GM18909 (cell line): ENCODE measurements at regions not wholly inside any gene's neighbourhood (a gene's known extent, or its start where the extent isn't known, plus 50 kb on each side); places are given as distances from the start of the nearest gene placed in this dataset.
A peak's percentile ranks its signal among the peaks of the same experiment; 100 is the strongest.

Experiments
- ATAC-seq: cut with Tn5 transposase; IDR thresholded peaks from one replicate; pipeline ENCODE4 v1.9.1; 2021; ENCODE audit warnings: mild to moderate bottlenecking; ENCODE audit not compliant: unreplicated experiment, poor library complexity

DNA sequence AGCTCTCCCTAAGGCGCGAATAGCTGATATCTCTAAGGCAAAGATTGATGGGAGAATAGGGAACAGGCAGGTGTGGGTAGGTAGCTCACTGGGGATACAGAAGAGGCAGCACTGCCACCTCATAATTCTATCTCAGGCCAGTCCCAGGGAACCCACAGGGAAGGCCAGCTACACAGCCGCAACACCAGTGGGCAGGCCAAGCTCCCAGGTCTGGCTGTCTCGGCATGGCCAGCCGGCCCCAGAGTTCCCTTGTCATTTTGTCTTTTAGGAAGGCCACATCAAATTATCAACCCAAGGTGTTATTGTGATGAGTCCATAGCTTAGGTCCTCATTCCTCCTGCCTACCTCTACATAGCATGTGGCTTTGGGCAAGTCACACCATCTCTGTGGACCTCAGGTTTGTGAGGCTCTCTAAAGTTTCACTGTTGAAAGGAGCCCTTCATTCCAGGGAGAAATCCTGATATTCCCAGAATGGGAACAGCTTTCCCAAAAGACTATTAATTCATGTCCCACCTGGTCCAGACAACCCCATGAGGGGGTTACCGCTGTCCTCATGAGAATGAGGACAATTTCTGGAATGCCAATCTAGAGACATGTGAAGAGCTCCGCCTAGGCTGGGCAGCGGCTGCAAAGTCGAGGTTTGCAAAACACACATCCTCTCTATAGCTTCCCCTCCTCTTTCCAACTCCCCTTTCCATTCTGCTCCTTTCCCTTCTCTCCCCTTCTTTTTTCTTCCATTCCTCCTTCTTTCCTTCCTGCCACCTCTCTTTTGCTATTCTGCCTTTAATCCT is 287.1 kb upstream of the ID2 start:
- no peak for ATAC-seq

DNA sequence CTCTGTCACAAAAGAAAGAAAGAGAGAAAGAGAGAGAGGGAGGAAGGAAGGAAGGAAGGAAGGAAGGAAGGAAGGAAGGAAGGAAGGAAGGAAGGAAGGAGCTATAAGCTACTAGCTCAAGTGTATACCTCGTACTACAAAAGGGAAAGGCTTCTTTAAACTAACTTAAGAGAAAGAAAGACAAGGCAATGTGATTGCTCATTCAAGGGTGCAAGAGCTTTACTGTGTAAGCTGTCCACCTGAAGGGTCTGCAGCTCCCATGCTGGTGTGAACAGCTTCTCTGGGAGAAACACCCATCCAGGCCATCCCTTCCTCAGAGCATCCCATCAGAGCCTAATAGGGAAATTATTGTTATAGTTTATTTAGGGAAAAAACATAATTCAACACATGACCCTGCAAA is 286.1 kb upstream of the ID2 start:
- ATAC-seq, result no peak

DNA sequence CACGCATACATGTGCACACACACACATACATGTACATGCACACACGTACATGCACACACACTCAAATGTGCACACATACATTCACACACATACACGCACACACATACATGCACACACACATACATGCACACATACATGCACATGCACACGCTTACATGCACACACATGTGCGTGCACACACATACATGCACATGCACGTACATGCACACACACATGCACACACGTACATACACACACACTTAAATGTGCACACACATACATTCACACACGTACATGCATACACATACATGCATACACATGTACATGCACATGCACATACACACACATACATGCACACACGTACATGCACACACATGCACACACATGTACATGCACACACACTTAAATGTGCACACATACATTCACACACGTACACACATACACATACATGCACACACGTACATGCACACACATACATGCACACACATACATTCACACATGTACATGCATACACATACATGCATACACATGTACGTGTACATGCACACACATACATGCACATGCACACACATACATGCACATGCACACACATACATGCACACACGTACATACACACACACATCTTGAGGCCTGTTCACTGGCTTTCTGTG is 283.7 kb upstream of the ID2 start:
- ATAC-seq, result no peak

DNA sequence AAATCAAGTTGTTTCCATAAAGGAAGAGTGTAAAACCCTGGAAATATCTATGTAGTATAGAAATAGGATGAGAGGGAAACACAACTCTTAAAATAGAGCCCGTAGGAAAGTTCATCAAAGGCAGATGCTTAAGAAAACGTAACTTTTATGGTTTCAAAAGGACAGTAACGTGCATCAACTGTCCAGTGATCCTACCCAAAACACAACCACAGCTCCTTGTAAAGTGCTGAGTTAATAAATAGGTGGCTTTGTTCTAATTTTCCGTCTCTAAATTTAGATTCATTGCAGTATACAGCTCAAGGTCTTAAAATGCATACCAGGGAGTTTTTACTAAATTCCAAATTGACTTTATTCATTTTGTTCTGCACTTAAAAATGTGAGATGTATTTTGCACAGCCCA is 282.1 kb upstream of the ID2 start:
- no peak for ATAC-seq

DNA sequence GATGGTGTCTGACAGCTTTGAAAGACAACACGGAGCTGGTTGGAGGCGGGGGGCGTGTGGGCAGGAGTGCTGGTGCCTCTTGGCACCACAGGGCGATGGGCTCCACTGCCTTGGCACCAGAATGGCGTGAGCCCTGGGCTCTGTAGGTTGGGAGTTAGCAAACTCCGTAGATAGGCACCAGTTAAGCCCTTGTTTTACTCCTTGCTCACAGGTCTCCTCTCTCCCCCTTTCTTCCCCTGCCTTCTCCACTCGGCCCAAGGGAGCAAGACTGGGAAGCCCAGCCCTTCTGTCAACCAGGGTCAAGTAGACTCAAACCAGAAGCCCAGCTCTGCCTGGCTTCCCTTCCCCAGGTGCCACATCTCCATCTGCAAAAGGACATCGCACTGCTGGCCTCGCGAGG is 281.7 kb upstream of the ID2 start:
- ATAC-seq, result no peak

DNA sequence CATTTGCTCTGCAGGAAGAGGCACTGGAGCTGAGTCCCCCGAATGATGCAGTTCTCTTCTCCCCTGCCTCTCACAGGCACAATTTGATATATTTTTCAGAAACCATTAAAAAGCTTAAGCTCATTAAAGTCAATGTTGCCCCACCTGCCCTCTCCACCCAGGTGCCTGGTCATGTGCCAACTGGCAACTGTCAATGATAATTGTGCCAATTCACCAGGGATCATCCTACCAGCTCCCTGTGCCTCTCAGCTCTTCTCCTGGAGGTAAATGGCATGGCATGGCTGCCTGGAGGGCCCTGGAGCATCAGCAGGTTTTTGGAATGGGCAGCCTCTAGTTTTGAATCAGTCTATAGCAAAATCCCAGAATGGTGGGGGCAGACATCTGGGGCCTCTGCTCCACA is 279.6 kb upstream of the ID2 start:
- ATAC-seq, result no peak

DNA sequence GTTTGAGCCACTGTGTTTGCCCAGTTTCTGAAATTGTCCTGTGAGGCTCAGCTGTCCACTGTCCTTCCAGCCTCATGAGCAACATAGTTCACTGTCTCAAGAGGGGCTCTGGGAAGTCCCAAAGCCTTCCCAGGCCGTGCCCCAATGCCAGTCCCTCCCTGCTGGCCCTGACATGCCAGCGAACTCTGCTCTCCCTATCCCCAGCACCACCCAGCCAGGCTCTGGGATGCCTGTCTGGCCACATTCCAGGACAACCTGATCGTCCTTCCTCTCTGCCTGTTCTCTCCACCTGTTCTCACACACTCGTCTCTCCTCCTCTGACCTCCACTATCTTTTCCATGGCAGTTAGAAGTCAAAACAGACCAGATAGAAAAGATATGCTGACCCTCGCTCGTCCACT is 278.0 kb upstream of the ID2 start:
- ATAC-seq, result no peak

DNA sequence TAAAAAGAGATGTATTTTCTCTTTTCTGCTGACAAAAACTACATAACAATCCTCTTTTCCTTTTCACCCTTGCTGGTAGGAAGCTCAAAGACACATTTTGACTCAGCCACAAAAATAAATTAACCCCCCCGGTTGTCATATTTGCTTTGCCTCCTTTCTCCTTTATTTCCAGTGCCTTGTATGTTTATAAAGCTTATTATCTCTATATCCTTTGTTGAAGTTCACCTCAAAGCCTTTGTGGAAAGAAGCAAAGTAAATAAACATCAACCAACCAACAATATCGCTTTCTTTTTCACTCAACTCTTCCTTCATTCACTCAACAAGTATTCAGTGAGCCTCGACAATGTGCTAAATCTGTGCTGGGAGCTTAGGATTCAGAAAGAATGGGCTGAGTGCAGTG is 276.5 kb upstream of the ID2 start:
- no peak for ATAC-seq

DNA sequence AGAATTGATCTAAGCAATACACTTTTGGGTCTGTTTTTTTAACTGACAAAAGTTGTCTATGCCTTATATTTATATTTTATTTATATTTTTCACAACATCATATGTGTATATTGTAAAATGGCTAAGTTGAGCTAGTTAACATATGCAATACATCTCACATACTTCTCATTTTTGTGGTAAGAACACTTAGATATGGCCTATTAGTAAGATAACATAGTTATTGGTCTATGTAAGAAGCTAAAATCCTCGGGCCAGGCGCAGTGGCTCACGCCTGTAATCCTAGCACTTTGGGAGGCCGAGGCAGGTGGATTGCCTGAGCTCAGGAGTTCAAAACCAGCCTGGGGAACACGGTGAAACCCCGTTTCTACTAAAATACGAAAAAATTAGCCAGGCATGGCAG is 275.6 kb upstream of the ID2 start:
- ATAC-seq, result no peak

DNA sequence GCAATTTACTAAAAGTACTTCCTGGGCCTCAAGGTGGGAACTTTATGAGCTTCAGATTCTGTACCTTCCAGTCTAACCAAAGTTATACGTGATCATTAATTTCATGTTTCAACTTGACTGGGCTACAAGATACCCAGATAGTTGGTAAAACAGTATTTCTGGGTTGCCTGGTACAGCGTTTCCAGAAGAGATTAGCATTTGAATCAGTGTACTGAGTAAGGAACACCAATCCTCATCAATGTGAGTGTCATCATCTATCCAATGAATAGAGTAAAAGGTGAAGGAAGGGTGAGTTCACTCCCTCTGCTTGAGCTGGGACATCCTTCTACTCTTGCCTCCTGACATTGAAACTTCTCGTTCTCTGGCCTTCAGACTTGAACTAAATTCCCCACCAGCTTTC is 274.5 kb upstream of the ID2 start:
- ATAC-seq, result no peak

DNA sequence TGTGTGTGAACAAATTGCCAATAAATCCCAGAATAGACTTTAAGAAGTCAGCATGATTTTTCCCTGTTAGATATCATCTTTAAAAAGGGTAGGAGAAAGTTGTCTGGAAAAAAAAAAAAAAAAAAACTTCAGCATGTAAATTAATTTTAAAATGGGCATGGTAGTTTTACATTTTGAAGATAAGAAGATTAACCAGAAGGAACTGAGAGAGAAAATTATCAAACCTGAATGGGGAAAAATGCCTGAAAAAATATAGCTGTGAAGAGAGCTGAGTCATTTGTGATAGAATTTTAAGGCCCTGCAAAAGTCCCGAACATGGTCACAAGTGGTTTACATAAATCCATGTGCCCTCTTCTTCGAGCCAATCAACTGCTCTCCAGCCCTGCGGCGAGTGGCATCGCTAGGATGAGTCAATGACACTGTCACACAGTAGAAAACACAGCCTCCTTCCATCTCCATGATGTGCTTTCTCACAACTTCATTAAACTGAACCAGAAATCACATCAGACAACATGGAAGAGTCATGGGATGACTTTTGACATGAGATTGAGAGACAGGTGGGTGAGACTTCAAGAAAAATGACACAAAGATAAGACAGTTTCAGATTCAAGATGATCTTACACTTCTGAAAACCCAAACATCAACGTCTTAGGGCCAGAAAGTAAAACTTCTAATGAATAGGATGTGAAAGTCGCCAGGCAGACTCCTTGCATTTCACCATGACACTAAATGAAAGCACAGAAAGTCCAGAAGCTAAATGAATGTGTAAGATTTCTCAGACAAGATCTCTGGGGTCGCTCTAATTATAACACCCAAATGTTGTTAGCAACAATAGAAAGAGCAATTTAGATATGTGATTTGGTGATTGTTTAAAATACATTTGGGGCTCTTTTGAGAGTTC is 273.0 kb upstream of the ID2 start:
- peak; percentile 90 for ATAC-seq

DNA sequence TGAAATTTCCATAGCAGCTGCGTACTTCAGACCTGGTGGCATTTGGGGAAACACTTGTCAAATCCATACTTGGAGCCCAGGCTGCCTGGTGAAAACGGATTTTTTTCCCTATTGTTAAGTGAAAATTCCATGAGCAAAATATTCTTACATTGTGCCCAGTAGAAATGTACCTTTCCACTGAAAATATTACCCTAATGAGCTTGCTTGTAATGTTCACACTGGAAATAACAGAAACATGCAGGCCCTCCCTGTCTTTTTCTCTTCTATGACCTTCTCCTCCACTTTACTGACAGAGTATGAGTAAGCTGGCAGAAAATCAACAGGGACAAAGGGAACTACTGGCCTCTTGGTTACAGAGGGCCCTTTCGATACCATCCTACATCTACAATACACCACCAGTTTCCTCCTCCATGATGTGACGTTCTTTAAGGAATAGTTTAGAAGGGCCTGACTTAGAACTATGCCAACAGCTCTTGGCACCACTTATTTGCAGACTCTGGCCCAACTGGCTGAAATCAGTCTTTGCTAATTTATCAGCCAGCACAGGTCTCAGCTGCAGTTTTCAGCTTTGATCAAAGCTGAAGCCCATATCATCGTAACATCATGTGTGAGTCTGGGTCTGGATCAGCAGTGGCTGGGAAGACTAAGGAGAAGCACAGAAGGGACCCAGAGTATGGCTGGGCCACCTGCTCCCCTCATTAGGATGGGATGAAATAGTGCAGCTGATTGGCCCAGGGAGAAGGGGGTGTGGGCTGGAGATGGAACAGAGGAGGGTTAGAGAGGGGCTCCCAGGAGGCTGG is 272.2 kb upstream of the ID2 start:
- no peak for ATAC-seq

DNA sequence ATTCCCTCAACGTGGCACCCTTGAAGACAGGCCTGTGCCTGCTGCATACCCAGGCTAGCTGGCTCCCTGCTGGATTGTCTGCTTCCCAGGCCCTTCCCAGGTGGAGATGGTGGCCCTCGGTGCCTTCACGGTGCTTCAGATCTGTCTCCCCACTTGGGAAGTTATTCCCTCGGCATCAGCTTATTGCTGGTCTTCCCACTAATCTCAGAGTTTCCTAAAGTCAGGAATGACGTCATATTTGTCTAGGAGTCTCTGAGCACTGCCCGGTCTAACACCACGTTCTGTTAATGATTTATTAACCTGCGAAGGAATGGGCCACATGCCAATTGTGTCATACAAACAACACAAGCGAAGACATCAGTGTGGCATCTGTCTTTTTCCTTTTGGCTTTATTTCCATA is 269.8 kb upstream of the ID2 start:
- ATAC-seq, result no peak

DNA sequence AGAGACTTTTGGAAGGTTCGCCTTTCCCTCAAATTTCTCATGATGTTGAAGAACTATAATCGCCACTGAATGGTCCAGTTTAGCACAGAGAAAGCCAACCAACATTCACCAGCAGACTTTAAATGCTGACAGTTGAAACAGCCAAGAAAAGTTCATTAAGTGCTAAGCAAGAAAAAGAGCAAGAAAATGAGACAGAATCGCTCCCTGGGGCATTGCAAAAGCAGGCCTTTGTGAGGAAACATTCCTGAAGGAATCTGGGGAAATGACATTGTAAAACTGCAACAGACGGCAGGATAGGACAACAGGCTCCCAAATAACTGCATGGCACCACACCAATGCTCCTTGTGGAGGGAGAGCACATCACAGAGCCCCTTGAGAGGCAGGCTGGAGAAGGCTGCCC is 269.3 kb upstream of the ID2 start:
- ATAC-seq, result no peak

DNA sequence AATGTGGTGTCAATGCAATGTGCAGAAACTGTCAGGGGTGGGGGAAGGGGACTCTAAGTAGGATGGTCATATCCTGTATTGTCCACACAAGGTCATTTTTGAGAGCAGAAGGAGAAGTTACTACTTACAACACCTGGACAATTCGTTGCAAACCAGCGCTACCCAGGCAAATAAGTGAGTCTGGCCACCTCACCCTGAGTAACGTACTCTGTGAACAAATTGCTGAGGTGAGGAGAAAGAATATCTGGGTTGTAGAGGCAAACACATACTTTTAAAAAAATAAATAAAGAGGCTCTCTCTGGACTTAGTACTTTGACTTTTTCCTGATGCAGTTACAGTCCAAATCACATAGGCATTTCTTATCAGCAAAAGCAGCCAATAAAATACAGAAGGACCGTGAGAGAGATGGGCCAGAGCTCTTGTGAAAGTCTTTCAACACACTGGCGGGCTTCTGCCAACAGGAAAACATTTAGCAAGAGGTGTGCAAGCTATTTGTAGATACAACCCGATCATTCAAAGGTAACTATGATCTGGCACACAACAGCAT is 268.2 kb upstream of the ID2 start:
- no peak for ATAC-seq

DNA sequence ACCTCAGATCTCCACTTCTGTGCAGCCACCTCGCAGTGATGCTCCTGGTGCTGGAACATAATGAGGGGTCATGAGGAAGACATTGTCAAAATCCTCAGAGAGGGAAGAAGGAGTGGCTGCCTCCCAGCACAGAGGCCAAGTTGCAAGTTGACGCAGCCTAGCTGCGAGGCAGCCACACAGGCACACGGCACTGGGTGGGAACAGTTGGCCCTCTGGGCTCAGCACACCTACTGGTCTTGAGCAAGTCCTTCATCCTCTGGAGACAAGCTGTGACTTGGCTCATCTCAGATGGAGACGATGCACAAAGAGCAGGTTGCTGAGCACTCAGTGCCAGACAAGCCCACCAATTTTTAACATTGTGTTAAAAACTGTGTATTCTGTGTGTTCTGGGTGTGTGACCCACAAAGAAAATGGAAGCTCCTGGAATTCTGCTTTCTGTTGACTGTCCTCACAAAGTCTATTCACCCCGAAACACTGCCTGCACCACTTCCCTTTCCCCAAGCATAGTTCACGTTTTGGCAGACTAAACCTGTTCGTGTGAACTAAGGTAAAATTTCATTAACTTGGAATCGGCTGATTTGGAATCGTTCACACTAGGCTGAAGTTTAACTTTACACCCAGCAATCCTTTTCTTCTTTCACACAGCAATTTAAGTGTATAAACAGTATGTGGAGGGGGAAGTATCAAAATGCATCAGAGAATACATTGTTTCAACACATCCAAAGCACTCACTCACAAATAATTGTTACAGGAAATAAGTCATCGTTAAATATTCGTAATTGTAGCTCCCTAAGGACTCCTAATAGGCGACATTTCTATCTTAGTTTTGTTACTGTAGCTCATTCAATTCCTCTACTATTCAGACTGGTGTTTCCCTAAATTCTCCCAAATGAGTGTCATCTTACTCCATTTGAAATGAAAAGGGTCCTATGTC is 266.6 kb upstream of the ID2 start:
- ATAC-seq, result no peak

DNA sequence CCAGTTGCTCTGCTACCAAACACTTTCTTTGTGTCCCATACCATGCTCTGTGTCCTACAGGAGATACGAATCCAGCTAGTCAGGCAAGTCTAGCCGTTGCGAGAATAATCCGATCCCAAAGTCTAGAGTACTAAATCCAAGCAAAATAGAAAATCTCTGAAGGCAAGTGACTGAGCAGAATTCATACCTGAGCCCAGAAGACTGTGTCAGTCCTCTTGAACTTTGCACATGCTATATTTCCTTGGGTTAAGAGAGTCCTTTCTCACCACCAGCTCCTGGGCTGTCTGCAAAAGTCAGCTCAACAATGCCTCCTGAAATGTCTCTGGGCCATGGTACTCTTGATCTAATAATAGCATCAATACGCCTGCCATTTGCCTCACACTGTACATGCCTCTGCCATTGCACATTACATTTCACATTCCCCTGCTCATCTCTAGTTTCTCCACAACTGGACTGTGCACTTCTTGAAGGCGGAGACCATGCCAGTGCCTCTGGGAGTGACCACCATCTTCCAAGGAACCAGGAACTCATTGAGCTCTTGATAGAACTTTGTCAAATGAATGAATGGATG is 265.8 kb upstream of the ID2 start:
- ATAC-seq, result no peak

DNA sequence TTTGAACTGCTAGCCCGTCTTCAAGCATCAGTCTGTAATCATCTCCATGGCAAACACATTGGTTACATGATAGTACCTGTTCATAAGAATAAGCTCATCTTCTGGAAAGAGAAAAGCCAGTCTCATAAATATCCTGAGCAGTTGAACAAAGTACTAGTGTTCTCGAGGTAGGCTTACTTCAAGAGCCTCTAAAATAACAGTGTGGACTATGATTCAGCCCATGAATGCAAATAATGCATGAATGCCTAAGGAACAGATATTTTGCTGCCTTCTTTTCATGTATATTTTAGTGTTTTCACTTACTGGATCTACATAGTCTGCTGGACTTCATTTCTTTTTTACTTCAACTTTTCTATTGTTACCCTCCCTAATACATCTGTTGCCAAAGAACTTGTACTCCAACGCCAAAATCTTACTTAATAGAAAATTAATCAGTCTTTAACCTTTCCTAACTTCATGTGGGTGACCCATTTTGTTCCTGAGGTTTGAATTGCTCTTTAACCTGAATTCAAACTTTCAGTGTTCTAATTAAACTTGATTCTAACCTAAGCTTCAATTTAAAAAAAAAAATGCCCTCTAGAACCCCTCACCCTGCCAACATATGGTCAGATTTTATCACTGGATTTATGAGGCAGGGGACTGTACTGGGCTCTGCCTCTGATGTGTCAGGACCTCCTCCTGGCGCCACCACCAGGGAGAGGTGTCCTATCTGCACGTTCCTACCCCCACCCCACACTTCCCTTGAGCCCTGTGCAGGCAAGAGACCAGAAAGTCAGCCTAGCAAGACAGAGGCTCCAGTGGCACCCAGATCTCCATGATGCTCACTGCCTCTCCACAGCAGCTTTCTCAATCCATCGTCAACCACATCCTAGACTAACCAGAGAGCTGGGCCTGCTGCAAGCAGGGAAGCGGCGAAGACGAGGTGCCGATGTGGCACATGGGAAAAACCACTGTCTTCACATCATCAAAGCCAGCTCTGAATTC is 264.7 kb upstream of the ID2 start:
- ATAC-seq, result no peak
